GM21360 (cell line): ENCODE measurements at regions not wholly inside any gene's neighbourhood (a gene's known extent, or its start where the extent isn't known, plus 50 kb on each side); places are given as distances from the start of the nearest gene placed in this dataset.

ENCODE experiments used
- ATAC-seq: cut with Tn5 transposase; IDR thresholded peaks from one replicate; pipeline ENCODE4 v1.9.1; 2021; ENCODE audit warnings: mild to moderate bottlenecking, moderate library complexity; ENCODE audit not compliant: unreplicated experiment

GRCh38 chr4:11625211-11625610 is 196.5 kb upstream of the HS3ST1 start:
- ATAC-seq = no peak

GRCh38 chr4:11624370-11624769 is 195.7 kb upstream of the HS3ST1 start:
- ATAC-seq = no peak

- no peak for ATAC-seq
Measured at GRCh38 chr4:11623726-11624037, 195.0 kb upstream of the HS3ST1 start.

GRCh38 chr4:11622961-11623725 is 194.4 kb upstream of the HS3ST1 start:
- ATAC-seq = no peak

GRCh38 chr4:11620861-11621260 is 192.2 kb upstream of the HS3ST1 start:
- ATAC-seq = no peak

- no peak for ATAC-seq
Measured at GRCh38 chr4:11618666-11619282, 190.1 kb upstream of the HS3ST1 start.

- no peak for ATAC-seq
Measured at GRCh38 chr4:11616856-11617255, 188.2 kb upstream of the HS3ST1 start.

GRCh38 chr4:11615601-11616000 is 186.9 kb upstream of the HS3ST1 start:
- no peak for ATAC-seq

- ATAC-seq = no peak
Measured at GRCh38 chr4:11614426-11614825, 185.7 kb upstream of the HS3ST1 start.

- ATAC-seq = no peak
Measured at GRCh38 chr4:11611868-11612267, 183.2 kb upstream of the HS3ST1 start.

GRCh38 chr4:11609751-11610150 is 181.1 kb upstream of the HS3ST1 start:
- no peak for ATAC-seq

GRCh38 chr4:11608992-11609391 is 180.3 kb upstream of the HS3ST1 start:
- no peak for ATAC-seq

- ATAC-seq = no peak
Measured at GRCh38 chr4:11606078-11606477, 177.4 kb upstream of the HS3ST1 start.

GRCh38 chr4:11605597-11605996 is 176.9 kb upstream of the HS3ST1 start:
- ATAC-seq = no peak

GRCh38 chr4:11604821-11605220 is 176.1 kb upstream of the HS3ST1 start:
- no peak for ATAC-seq

- ATAC-seq = no peak
Measured at GRCh38 chr4:11603591-11604194, 175.0 kb upstream of the HS3ST1 start.

- ATAC-seq = no peak
Measured at GRCh38 chr4:11602606-11603340, 174.1 kb upstream of the HS3ST1 start.

GRCh38 chr4:11599064-11599463 is 170.4 kb upstream of the HS3ST1 start:
- ATAC-seq = no peak

- ATAC-seq = no peak
Measured at GRCh38 chr4:11598591-11598990, 169.9 kb upstream of the HS3ST1 start.

- no peak for ATAC-seq
Measured at GRCh38 chr4:11597506-11597905, 168.8 kb upstream of the HS3ST1 start.

GRCh38 chr4:11596989-11597388 is 168.3 kb upstream of the HS3ST1 start:
- no peak for ATAC-seq
